A549 (cell line): ENCODE measurements at regions not wholly inside any gene's neighbourhood (a gene's known extent, or its start where the extent isn't known, plus 50 kb on each side); places are given as distances from the start of the nearest gene placed in this dataset.

Source experiments
- ATAC-seq, 2 experiments: fragments of 200-7000 bp in 1 of 2; fragments of >200 bp in 1 of 2; cut with Nextera tagmentation in 1 of 2; cut with Tn5 transposase in 1 of 2; 3 replicates each; pipeline versions ENCODE4 v1.8.0 to v1.9.1; 2018 to 2020; ENCODE audit warnings: mild to moderate bottlenecking in 1 of 2, moderate library complexity in 1 of 2
- CTCF ChIA-PET: fragments of 300-600 bp; sonication (Branson Sonifier 250); formaldehyde crosslinking; extraction: SDS; loops from one replicate; lab custom pipeline; 2021; ENCODE audit warnings: antibody characterized with exemption, inconsistent platforms; lab: Yijun Ruan, JAX
- POLR2A ChIA-PET: fragments of 350-600 bp; formaldehyde crosslinking; extraction: SDS; loops from one replicate; lab custom pipeline; 2021; ENCODE audit warnings: antibody characterized with exemption, inconsistent platforms; lab: Yijun Ruan, JAX
- DNase-seq, 2 experiments: peaks; one replicate each; pipeline versions ENCODE4 v3.0.0 to v3.0.0-alpha.2; 2011 to 2016; ENCODE audit warnings: low read depth in 1 of 2, low spot score in 1 of 2
- FAIRE-seq: peaks from 2 replicates; lab custom pipeline; 2011; peaks lifted over from hg19 to GRCh38; lab: Jason Lieb, UNC
- H3K27ac ChIP-seq, 2 experiments: fragments of >200 bp; sonication (Bioruptor Twin); formaldehyde crosslinking; 3 replicates each; pipeline ENCODE4 v1.5.1; 2016 to 2017
- H3K4me1 ChIP-seq: fragments of >200 bp; sonication (Bioruptor Twin); formaldehyde crosslinking; 3 replicates; pipeline ENCODE4 v1.6.1; 2016
- H3K4me2 ChIP-seq: fragments of >200 bp; sonication (Bioruptor Twin); formaldehyde crosslinking; 3 replicates; pipeline ENCODE4 v1.6.1; 2016
- H3K4me3 ChIP-seq: fragments of >200 bp; sonication (Bioruptor Twin); formaldehyde crosslinking; 3 replicates; pipeline ENCODE4 v1.5.1; 2016
- H3K9me3 ChIP-seq: fragments of >200 bp; sonication (Bioruptor Twin); formaldehyde crosslinking; 3 replicates; pipeline ENCODE4 v1.6.1; 2016
- BHLHE40 ChIP-seq: IDR thresholded peaks from 2 replicates; pipeline ENCODE4 v1.6.1; 2012; ENCODE audit warnings: low read depth, low read length, inconsistent platforms
- CEBPB ChIP-seq, 2 experiments: fragments of >200 bp in 1 of 2; sonication (Bioruptor Twin) in 1 of 2; formaldehyde crosslinking in 1 of 2; IDR thresholded peaks; 2 replicates each; pipeline ENCODE4 v1.6.1; 2012 to 2016
- E2F6 ChIP-seq: IDR thresholded peaks from 2 replicates; pipeline ENCODE4 v1.6.1; 2012; ENCODE audit warnings: low read depth, borderline replicate concordance
- EP300 ChIP-seq, 2 experiments: fragments of >200 bp; sonication (Bioruptor Twin); formaldehyde crosslinking; IDR thresholded peaks; 2 replicates in 1 of 2; 3 replicates in 1 of 2; pipeline ENCODE4 v1.6.1; 2016 to 2017
- FOSL2 ChIP-seq, 2 experiments: fragments of 450-650 bp in 1 of 2; fragments of >200 bp in 1 of 2; sonication (Bioruptor Twin) in 1 of 2; formaldehyde crosslinking; IDR thresholded peaks; 2 replicates each; pipeline versions ENCODE4 v1.5.0 to v1.6.1; 2016 to 2020; ENCODE audit warnings: mild to moderate bottlenecking in 1 of 2, moderate library complexity in 1 of 2
- HDAC2 ChIP-seq: fragments of 200-600 bp; sonication (generic); IDR thresholded peaks from 2 replicates; pipeline ENCODE4 v1.6.1; 2016
- HEYL ChIP-seq: fragments of 250-450 bp; sonication (Bioruptor Pico); IDR thresholded peaks from 2 replicates; pipeline ENCODE4 v1.8.0; 2021; ENCODE audit warnings: mild to moderate bottlenecking, moderate library complexity
- KDM1A ChIP-seq: fragments of 200-600 bp; sonication (generic); IDR thresholded peaks from 2 replicates; pipeline ENCODE4 v1.6.1; 2016; ENCODE audit warnings: low read depth, mild to moderate bottlenecking
- KDM5A ChIP-seq: fragments of 200-600 bp; sonication (generic); IDR thresholded peaks from 2 replicates; pipeline ENCODE4 v1.6.1; 2016; ENCODE audit warnings: antibody characterized with exemption, mild to moderate bottlenecking
- MYC ChIP-seq: IDR thresholded peaks from 2 replicates; pipeline ENCODE4 v1.6.1; 2012; ENCODE audit warnings: mild to moderate bottlenecking, inconsistent platforms, low read length, improper control_type of control experiment, borderline replicate concordance
- PBX3 ChIP-seq: IDR thresholded peaks from 2 replicates; pipeline ENCODE4 v1.6.1; 2012
- POLR2AphosphoS2 ChIP-seq: conservative IDR thresholded peaks from 2 replicates; pipeline ENCODE4 v1.6.1; 2012; ENCODE audit warnings: low read length, improper control_type of control experiment, inconsistent platforms
- RAD21 ChIP-seq, 2 experiments: fragments of >200 bp in 1 of 2; sonication (Bioruptor Twin) in 1 of 2; formaldehyde crosslinking in 1 of 2; IDR thresholded peaks in 1 of 2; conservative IDR thresholded peaks in 1 of 2; 2 replicates in 1 of 2; 3 replicates in 1 of 2; pipeline ENCODE4 v1.6.1; 2012 to 2018; ENCODE audit warnings: inconsistent platforms in 1 of 2
- RARB ChIP-seq: fragments of 250-450 bp; sonication (Bioruptor Pico); IDR thresholded peaks from 2 replicates; pipeline ENCODE4 v1.8.0; 2021; ENCODE audit warnings: mild to moderate bottlenecking, moderate library complexity
- RFX5 ChIP-seq: fragments of 450-650 bp; IDR thresholded peaks from 2 replicates; pipeline ENCODE4 v1.7.1; 2014; ENCODE audit warnings: antibody characterized with exemption, mild to moderate bottlenecking, moderate library complexity
- RNF2 ChIP-seq: fragments of 200-600 bp; sonication (generic); IDR thresholded peaks from 2 replicates; pipeline ENCODE4 v1.6.1; 2016; ENCODE audit warnings: low read depth, mild to moderate bottlenecking, antibody characterized with exemption, moderate library complexity, borderline replicate concordance
- SREBF2 ChIP-seq: fragments of 450-650 bp; IDR thresholded peaks from 2 replicates; pipeline ENCODE4 v1.6.1; 2014; ENCODE audit warnings: mild to moderate bottlenecking, moderate library complexity
- TP53 ChIP-seq: fragments of 250-450 bp; sonication (Bioruptor Pico); IDR thresholded peaks from 2 replicates; pipeline ENCODE4 v1.5.0; 2021; ENCODE audit warnings: mild to moderate bottlenecking, moderate library complexity
- ZC3H11A ChIP-seq: fragments of 450-650 bp; IDR thresholded peaks from 2 replicates; pipeline ENCODE4 v1.6.1; 2014; ENCODE audit warnings: antibody characterized with exemption, mild to moderate bottlenecking
- ZNF302 ChIP-seq: fragments of 250-450 bp; sonication (Bioruptor Pico); IDR thresholded peaks from 2 replicates; pipeline ENCODE4 v1.9.0; 2021; ENCODE audit warnings: inconsistent platforms, mild to moderate bottlenecking, moderate library complexity
- WGBS: methylation state at CpG from one replicate; pipeline ENCODE4 v1.1.6; 2017; ENCODE audit errors: missing lambda C conversion rate; 5-methylcytosine and 5-hydroxymethylcytosine counted together
- TF ChIP-seq, protein P1 (sequence below): fragments of 150-350 bp; IDR thresholded peaks from 2 replicates; pipeline ENCODE4 v1.6.1; 2014; ENCODE audit warnings: low read depth, mild to moderate bottlenecking, low read length
- TF ChIP-seq, protein P2 (sequence below): fragments of 250-450 bp; sonication (Bioruptor Pico); IDR thresholded peaks from 2 replicates; pipeline ENCODE4 v1.5.0; 2021; ENCODE audit warnings: mild to moderate bottlenecking, moderate library complexity, borderline replicate concordance
- TF ChIP-seq, protein P3 (sequence below): fragments of >200 bp; sonication (Bioruptor Twin); formaldehyde crosslinking; IDR thresholded peaks from 2 replicates; pipeline ENCODE4 v1.6.1; 2016

GRCh38 chr9:107928701-107929371 is 439.3 kb upstream of the KLF4 start:
- no peak overlapping the region for H3K4me3 ChIP-seq
- no peak for ATAC-seq

DNA sequence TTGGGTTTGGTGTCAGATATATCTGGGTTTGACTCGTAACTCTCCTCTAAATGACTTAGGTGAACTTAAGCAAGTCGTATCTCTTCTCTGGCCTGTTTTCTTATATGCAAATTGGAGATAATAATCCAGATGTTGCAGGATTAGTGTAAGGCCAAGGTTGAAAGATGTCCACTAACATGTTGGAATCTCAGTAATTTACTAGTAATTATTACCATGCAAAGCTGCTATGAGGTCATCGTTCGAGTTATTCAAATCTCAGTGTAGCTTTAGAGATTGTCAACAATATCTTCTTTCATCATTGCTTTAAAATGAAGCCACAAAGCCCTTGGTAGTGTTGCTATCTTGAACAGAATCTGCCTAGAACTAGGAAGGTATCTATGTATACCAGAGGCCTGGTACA is 437.7 kb upstream of the KLF4 start:
- Histone ChIP-seq H3K4me3 (no peak overlapping the region), H3K4me2 (no peak overlapping the region)
- no peak for DNase-seq
- no peak for ATAC-seq
- POLR2A ChIA-PET: no interaction called here
- CTCF ChIA-PET: no interaction called here
- TF ChIP-seq FOSL2 (IDR thresholded peaks at IDR 0.05) (no peak), FOSL2 (CRISPR knock-in tag; IDR thresholded peaks at IDR 0.05) (no peak), KDM5A (no peak), CEBPB (IDR thresholded peaks at IDR 0.05) (no peak), E2F6 (no peak)
- TF ChIP-seq, protein P1, sequence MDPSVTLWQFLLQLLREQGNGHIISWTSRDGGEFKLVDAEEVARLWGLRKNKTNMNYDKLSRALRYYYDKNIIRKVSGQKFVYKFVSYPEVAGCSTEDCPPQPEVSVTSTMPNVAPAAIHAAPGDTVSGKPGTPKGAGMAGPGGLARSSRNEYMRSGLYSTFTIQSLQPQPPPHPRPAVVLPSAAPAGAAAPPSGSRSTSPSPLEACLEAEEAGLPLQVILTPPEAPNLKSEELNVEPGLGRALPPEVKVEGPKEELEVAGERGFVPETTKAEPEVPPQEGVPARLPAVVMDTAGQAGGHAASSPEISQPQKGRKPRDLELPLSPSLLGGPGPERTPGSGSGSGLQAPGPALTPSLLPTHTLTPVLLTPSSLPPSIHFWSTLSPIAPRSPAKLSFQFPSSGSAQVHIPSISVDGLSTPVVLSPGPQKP: no peak
- TF ChIP-seq, all 56 proteins: peak for 0
- H3K9me3 ChIP-seq: no peaks in the 10 kb centered on the region
- peak; percentile 43 for FAIRE-seq
- WGBS: 79% methylated on average over 4 of the region's 4 CpGs
- H3K4me1 ChIP-seq: no peaks in the 10 kb centered on the region; the same call in 2 of the 3 replicates
- no peak overlapping the region for H3K27ac ChIP-seq

More at GRCh38 chr9:107928701-107929371, 439.3 kb upstream of the KLF4 start:
- FAIRE-seq: no peak
- H3K4me1 ChIP-seq: peaks cover 8% of the 10 kb centered on the region; the same call in 1 of the 3 replicates
- no peak overlapping the region for H3K4me2 ChIP-seq
- no peak for TF ChIP-seq RFX5
- no peak for TF ChIP-seq ZC3H11A
- TF ChIP-seq MYC: no peak
- TF ChIP-seq KDM1A: no peak
- no peak for TF ChIP-seq RNF2
- no peak for TF ChIP-seq RARB (CRISPR knock-in tag)
- TF ChIP-seq HDAC2: no peak
- CTCF ChIA-PET: interaction anchor here (0.9 to 1.3 kb wide), 3 partner anchors 12 to 506 kb away, joined by 3 to 4 read pairs (median 3); no protein-coding TSS in a partner anchor
- POLR2A ChIA-PET: no interaction called here
- H3K27ac ChIP-seq: no peak overlapping the region
- WGBS: 77% methylated on average over 6 of the region's 6 CpGs
- no peak for DNase-seq
- H3K9me3 ChIP-seq: no peaks in the 10 kb centered on the region

DNA sequence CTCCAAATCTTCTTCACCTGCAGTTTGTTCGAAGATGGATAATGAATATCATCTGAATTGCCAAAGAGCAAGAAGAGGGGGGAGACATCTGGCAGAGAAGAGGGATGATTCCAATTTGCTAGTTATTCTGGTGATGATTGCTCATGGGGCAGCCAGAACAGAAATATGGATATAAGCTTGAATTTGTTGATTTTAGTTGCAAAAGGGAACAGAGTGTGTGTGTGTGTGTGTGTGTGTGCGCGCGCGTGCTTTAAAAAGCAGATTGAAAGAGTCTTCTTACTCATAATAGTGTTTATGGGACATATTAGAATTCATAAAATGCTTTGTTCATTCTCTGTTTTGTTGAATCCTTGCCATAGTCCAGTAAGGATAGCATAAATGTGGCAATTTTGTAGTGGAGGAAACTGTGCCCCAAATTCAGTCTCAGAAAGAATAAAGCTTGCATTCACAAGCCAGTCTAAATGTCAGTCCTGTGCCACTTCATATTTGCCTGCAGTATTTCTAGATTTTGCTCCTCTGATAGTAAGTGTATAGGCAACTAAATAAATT is 436.3 kb upstream of the KLF4 start:
- no peak overlapping the region for H3K4me3 ChIP-seq
- 86% methylated on average over 5 of the region's 5 CpGs for WGBS

More for the DNA sequence above, 436.3 kb upstream of the KLF4 start:
- H3K9me3 ChIP-seq: no peaks in the 10 kb centered on the region
- no peaks in the 10 kb centered on the region for H3K4me1 ChIP-seq
- TF ChIP-seq BHLHE40: no peak
- no peak for TF ChIP-seq SREBF2
- no peak for TF ChIP-seq HEYL (CRISPR knock-in tag)
- TF ChIP-seq, protein P2, sequence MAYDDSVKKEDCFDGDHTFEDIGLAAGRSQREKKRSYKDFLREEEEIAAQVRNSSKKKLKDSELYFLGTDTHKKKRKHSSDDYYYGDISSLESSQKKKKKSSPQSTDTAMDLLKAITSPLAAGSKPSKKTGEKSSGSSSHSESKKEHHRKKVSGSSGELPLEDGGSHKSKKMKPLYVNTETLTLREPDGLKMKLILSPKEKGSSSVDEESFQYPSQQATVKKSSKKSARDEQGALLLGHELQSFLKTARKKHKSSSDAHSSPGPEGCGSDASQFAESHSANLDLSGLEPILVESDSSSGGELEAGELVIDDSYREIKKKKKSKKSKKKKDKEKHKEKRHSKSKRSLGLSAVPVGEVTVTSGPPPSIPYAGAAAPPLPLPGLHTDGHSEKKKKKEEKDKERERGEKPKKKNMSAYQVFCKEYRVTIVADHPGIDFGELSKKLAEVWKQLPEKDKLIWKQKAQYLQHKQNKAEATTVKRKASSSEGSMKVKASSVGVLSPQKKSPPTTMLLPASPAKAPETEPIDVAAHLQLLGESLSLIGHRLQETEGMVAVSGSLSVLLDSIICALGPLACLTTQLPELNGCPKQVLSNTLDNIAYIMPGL (CRISPR knock-in tag): no peak
- no peak for TF ChIP-seq CEBPB (IDR thresholded peaks at IDR 0.05)
- no peak for TF ChIP-seq RARB (CRISPR knock-in tag)
- TF ChIP-seq, protein P3, sequence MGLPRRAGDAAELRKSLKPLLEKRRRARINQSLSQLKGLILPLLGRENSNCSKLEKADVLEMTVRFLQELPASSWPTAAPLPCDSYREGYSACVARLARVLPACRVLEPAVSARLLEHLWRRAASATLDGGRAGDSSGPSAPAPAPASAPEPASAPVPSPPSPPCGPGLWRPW: no peak
- no peak for TF ChIP-seq FOSL2 (IDR thresholded peaks at IDR 0.05)
- no peak for TF ChIP-seq FOSL2 (CRISPR knock-in tag; IDR thresholded peaks at IDR 0.05)
- no peak for TF ChIP-seq ZC3H11A
- TF ChIP-seq PBX3: no peak
- no peak for TF ChIP-seq RAD21 (conservative IDR thresholded peaks at IDR 0.05 in 1 of 2, IDR thresholded peaks at IDR 0.05 in 1 of 2)
- TF ChIP-seq RNF2: no peak
- no peak for TF ChIP-seq POLR2AphosphoS2
- TF ChIP-seq ZNF302 (CRISPR knock-in tag): no peak
- no peak for TF ChIP-seq TP53 (CRISPR knock-in tag)
- TF ChIP-seq EP300 (IDR thresholded peaks at IDR 0.05): no peak
- TF ChIP-seq, all 56 proteins: peak for 0
- ATAC-seq: no peak
- Histone ChIP-seq H3K4me2 (no peak overlapping the region), H3K27ac (no peak overlapping the region)
- FAIRE-seq: no peak
- POLR2A ChIA-PET: no interaction called here
- DNase-seq: no peak
- CTCF ChIA-PET: no interaction called here
